Body of pancreas (tissue), 4 donors: ENCODE measurements at regions not wholly inside any gene's neighbourhood (a gene's known extent, or its start where the extent isn't known, plus 50 kb on each side); places are given as distances from the start of the nearest gene placed in this dataset.
A peak's percentile ranks its signal among the peaks of the same experiment; 100 is the strongest.
"Not testable (repeated sequence)": the region's sequence is repeated elsewhere in the genome, so short reads cannot be mapped to it uniquely, and the experiment has no call there.

Source experiments
- ATAC-seq: fragments of 150-250 bp; one replicate; pipeline ENCODE4 v1.9.1; 2016
- DNase-seq, 4 donors: peaks; one replicate each; pipeline ENCODE4 v3.0.0-alpha.2; 2019
- H3K27ac ChIP-seq, 4 donors: fragments of 200-600 bp; sonication (generic); 1 replicate in 3 of 4; 2 replicates in 1 of 4; pipeline versions ENCODE4 v1.5.1 to v1.6.1; 2016 to 2019; ENCODE audit warnings: mild to moderate bottlenecking in 1 of 4, mixed read lengths in 1 of 4, moderate library complexity in 1 of 4
- H3K27me3 ChIP-seq, 2 donors: fragments of 200-600 bp; sonication (generic); one replicate each; pipeline ENCODE4 v1.6.0; 2016; ENCODE audit warnings: mild to moderate bottlenecking in 1 of 2
- H3K36me3 ChIP-seq, 2 donors: fragments of 200-600 bp; sonication (generic); replicated peaks in 1 of 2; 2 replicates each; pipeline ENCODE4 v1.5.1; 2016; ENCODE audit warnings: low read depth in 2 of 2; ENCODE audit not compliant: insufficient read depth in 1 of 2
- H3K4me1 ChIP-seq: fragments of 200-600 bp; sonication (generic); one replicate; pipeline ENCODE4 v1.6.0; 2016
- H3K4me3 ChIP-seq, 2 donors: fragments of 200-600 bp; sonication (generic); 1 replicate in 1 of 2; 2 replicates in 1 of 2; pipeline ENCODE4 v1.5.1; 2016 to 2019
- H3K9me3 ChIP-seq, 3 donors: fragments of 200-600 bp; sonication (generic); 1 replicate in 2 of 3; 2 replicates in 1 of 3; pipeline ENCODE4 v1.5.1; 2016
- POLR2A ChIP-seq, 3 donors: fragments of 450-650 bp; IDR thresholded peaks; one replicate each; pipeline ENCODE4 v1.6.1; 2016; ENCODE audit warnings: antibody characterized with exemption in 3 of 3, mild to moderate bottlenecking in 2 of 3
- WGBS, 2 donors: methylation state at CpG; one replicate each; pipeline ENCODE4 v1.1.5; 2017; 5-methylcytosine and 5-hydroxymethylcytosine counted together
- intact Hi-C: fragments of 100-400 bp; cut with DNase I; formaldehyde crosslinking; loops from one replicate; pipeline ENCODE4 v1.15.1; 2023
- TF ChIP-seq, protein P1 (sequence below), 7 experiments: fragments of 450-650 bp in 4 of 7; fragments of 200-600 bp in 3 of 7; sonication (generic) in 3 of 7; IDR thresholded peaks; one replicate each; pipeline ENCODE4 v1.5.1; 2016 to 2019; ENCODE audit warnings: antibody characterized with exemption in 7 of 7

DNA sequence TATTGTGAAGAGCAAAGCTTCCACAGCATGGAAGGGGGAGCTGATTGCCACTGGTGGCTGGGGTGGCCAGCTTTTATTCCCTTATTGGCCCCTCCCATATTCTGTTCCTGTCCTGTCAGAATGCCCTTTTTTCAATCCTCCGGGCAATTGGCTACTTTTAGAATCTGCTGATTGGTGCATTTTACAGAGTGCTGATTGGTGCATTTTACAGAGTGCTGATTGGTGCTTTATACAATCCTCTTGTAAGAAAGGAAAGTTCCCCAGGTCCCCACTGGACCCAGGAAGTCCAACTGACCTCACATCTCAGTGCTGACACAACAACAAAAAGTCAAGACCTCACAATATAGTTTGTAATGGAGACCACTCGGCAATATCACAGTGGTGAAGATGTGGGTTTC lies 195.0 kb downstream of the SPATA31A6 start:
- intact Hi-C loops = no loop called here
- no peaks in the 10 kb centered on the region for H3K9me3 ChIP-seq
- TF ChIP-seq POLR2A (IDR thresholded peaks at IDR 0.05) = no peak
- TF ChIP-seq, protein P1, sequence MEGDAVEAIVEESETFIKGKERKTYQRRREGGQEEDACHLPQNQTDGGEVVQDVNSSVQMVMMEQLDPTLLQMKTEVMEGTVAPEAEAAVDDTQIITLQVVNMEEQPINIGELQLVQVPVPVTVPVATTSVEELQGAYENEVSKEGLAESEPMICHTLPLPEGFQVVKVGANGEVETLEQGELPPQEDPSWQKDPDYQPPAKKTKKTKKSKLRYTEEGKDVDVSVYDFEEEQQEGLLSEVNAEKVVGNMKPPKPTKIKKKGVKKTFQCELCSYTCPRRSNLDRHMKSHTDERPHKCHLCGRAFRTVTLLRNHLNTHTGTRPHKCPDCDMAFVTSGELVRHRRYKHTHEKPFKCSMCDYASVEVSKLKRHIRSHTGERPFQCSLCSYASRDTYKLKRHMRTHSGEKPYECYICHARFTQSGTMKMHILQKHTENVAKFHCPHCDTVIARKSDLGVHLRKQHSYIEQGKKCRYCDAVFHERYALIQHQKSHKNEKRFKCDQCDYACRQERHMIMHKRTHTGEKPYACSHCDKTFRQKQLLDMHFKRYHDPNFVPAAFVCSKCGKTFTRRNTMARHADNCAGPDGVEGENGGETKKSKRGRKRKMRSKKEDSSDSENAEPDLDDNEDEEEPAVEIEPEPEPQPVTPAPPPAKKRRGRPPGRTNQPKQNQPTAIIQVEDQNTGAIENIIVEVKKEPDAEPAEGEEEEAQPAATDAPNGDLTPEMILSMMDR (IDR thresholded peaks at IDR 0.05) = no peak
- no peak overlapping the region for H3K27ac ChIP-seq
- H3K27me3 ChIP-seq = no peaks in the 10 kb centered on the region
- no peak for DNase-seq
- no peak overlapping the region for H3K4me3 ChIP-seq
- no peak for ATAC-seq
- H3K4me1 ChIP-seq = no peaks in the 10 kb centered on the region
- no peaks in the 10 kb centered on the region for H3K36me3 ChIP-seq
- WGBS, 2 donors = 62 to 92% methylated on average over 2 of the region's 2 CpGs

DNA sequence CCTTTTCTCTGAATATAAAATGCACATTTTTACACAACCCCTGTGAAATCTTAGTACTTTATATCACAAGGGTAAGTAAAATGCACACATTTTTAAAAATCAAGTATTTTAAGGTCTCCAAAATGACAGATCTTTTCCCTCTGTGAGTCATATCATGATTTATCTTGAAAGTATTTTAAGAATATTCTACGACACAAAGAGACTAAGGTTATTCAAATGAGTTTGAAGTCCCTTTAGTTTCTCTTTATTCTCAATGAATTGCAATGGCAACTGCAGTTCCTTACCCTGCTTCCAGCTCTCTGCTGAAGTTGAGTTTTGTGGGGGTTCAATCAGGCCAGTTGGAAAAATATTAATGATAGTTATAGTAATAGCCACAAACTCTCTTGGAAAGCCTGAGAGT lies 196.1 kb downstream of the SPATA31A6 start:
- H3K4me1 ChIP-seq, H3K4me3 ChIP-seq, DNase-seq, H3K9me3 ChIP-seq, ATAC-seq, intact Hi-C loops, H3K36me3 ChIP-seq, H3K27me3 ChIP-seq, H3K27ac ChIP-seq: not testable (repeated sequence)
- 21 to 58% methylated on average over 1 of the region's 1 CpG for WGBS, 2 donors

DNA sequence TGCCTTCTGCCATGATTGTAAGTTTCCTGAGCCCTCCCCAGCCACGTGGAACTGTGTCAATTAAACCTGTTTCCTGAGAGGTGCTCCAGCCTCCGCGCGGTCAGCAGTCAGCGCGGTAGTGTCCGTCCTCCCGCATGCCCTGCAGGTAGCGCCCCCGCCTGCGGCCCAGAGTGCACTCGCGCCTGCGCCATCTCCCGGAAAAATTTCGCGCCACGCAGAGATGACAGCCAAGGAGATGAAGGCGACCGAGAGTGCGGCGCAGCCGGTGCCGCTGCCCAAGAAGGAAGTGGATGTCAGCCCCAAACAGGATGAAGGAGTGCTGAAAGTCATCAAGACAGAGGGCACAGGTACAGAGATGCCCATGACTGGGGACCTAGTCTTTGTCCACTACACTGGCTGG lies 201.1 kb downstream of the SPATA31A6 start:
- DNase-seq, H3K9me3 ChIP-seq, H3K4me1 ChIP-seq, H3K27ac ChIP-seq, intact Hi-C loops, H3K36me3 ChIP-seq, H3K27me3 ChIP-seq, H3K4me3 ChIP-seq, ATAC-seq: not testable (repeated sequence)
- 92 to 95% methylated on average over 24 of the region's 24 CpGs for WGBS, 2 donors

DNA sequence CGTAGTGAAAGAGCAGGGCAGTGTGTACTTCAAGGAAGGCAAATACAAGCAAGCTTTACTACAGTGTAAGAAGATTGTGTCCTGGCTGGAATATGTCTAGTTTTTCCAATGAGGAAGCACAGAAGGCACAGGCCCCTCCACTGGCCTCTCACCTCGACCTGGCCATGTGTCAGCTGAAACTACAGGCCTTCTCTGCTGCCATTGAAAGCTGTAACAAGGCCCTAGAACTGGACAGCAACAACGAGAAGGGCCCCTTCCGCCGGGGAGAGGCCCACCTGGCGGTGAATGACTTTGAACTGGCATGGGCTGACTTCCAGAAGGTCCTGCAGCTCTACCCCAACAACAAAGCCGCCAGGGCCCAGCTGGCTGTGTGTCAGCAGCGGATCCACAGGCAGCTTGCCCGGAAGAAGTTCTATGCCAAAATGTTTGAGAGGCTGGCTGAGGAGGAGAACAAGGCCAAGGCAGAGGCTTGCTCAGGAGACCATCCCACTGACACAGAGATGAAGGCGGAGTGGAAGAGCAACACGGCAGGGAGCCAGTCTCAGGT lies 202.2 kb downstream of the SPATA31A6 start:
- H3K27me3 ChIP-seq, H3K27ac ChIP-seq, H3K4me1 ChIP-seq, H3K9me3 ChIP-seq, H3K4me3 ChIP-seq, ATAC-seq, H3K36me3 ChIP-seq, DNase-seq, intact Hi-C loops: not testable (repeated sequence)
- WGBS, 2 donors = 81% methylated on average over 9 to 11 of the region's 11 CpGs

DNA sequence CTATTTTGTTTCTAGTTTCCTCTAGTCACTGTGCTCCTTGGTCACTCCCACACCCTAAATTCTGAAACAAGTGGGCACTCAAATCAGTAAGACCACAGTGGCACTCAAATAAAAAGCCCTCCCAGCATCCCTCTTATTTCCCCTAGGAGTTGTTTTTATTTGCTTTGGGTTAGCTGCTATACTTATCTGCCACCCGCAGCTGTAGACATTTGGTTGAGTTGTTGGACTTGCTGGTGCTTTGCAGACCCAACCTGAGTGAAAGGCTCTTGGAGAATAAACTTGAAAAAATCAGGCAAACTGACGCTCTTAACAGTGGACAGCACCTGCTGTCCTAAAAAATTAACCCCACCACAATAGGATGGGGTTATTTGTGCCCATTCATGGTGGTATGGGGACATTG lies 203.0 kb downstream of the SPATA31A6 start:
- H3K27ac ChIP-seq = no peak overlapping the region
- intact Hi-C loops = no loop called here
- H3K27me3 ChIP-seq = no peaks in the 10 kb centered on the region
- ATAC-seq = no peak
- 49 to 59% methylated on average over 2 of the region's 2 CpGs for WGBS, 2 donors
- TF ChIP-seq, protein P1 (IDR thresholded peaks at IDR 0.05) = no peak
- TF ChIP-seq POLR2A (IDR thresholded peaks at IDR 0.05) = no peak
- no peaks in the 10 kb centered on the region for H3K36me3 ChIP-seq
- no peak for DNase-seq
- no peaks in the 10 kb centered on the region for H3K9me3 ChIP-seq
- no peaks in the 10 kb centered on the region for H3K4me1 ChIP-seq
- H3K4me3 ChIP-seq = no peak overlapping the region

DNA sequence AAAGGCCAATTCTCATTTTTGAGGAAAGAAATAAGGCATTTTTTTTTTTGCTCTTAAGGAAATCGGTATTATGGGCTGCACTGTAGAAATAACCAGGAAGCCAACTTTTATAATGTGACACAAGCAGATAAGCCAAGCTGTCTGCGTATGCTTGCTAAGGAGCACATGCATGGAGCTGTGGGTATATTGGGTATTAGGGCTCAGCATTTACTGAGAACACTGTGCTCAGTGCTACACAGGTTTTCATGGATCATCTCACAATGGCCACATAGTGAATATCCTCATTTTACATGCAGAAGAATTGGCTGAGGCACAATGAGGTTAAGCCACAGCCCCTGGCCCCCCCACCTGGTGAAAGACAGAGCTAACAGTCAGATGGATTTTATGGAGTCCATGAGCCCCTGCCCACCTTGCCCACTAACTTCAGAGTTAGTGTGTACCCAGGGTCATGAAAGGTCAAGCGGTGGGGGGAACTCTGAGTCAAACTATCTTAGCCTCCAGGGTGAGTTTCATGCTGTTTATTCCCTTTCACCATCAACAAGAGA lies 204.8 kb downstream of the SPATA31A6 start:
- WGBS, 2 donors = 82 to 83% methylated on average over 3 of the region's 3 CpGs
- intact Hi-C loops = no loop called here
- no peak for TF ChIP-seq POLR2A (IDR thresholded peaks at IDR 0.05)
- TF ChIP-seq, protein P1 (IDR thresholded peaks at IDR 0.05) = no peak
- no peaks in the 10 kb centered on the region for H3K27me3 ChIP-seq
- no peak for DNase-seq
- H3K4me3 ChIP-seq = no peak overlapping the region
- H3K4me1 ChIP-seq = no peaks in the 10 kb centered on the region
- H3K27ac ChIP-seq = no peak overlapping the region
- H3K9me3 ChIP-seq = no peaks in the 10 kb centered on the region
- no peaks in the 10 kb centered on the region for H3K36me3 ChIP-seq
- ATAC-seq = peak; percentile 30
